ENCODE measurements at regions not wholly inside any gene's neighbourhood (a gene's known extent, or its start where the extent isn't known, plus 50 kb on each side); places are given as distances from the start of the nearest gene placed in this dataset.

- no peak for DNase-seq (ENCODE audit: low read depth)
These were observed 318.9 kb upstream of the JAG1 start for GRCh38 chr20:10992731-10993130.

- DNase-seq (ENCODE audit: low read depth), result no peak
These were observed 321.3 kb upstream of the JAG1 start for GRCh38 chr20:10994991-10995700.

- DNase-seq (ENCODE audit: low read depth), result no peak
These were observed 324.7 kb upstream of the JAG1 start for GRCh38 chr20:10998476-10998875.

DNA sequence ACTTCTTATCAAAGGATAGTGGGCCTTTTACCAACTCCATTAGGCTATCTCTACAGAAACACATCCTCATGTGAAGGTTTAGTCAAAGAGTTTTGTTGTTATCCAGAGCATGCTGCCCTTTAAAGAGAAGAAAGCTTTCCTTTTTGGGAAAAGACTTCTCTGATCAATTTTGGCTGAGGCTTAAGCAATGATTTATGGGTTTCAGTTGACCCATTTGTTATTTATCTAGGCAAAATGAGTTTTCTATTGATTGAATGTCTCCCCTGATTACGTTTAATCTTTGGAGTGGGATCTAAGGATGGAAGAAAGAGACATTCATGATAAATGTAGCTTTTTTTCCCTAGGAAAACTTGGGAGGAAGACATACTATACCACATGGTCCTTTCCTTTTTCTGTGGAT is 326.6 kb upstream of the JAG1 start:
- no peak for DNase-seq (ENCODE audit: low read depth)

DNA sequence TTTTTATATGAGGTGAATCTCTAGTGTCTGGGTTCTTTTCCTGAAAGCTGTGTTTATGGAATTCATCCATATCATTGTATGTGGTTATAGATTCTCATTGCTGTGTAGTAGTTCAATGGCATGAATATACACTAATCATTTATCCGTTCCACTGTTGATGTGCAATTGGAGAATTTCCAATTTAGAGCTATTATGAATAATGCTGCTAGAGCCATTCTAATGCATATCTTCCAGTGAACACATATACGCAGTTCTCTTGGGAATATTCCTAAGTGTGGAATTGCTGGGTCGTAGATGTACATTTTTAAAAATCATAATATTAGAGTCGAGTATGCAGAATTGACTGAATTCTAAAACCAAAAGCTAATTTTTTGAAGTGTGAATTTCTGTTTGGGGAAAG is 327.5 kb upstream of the JAG1 start:
- DNase-seq (ENCODE audit: low read depth), result no peak

GRCh38 chr20:11001764-11002540 is 328.2 kb upstream of the JAG1 start:
- no peak for DNase-seq (ENCODE audit: low read depth)

- DNase-seq (ENCODE audit: low read depth), result no peak
These were observed 329.5 kb upstream of the JAG1 start for GRCh38 chr20:11003341-11003740.

DNA sequence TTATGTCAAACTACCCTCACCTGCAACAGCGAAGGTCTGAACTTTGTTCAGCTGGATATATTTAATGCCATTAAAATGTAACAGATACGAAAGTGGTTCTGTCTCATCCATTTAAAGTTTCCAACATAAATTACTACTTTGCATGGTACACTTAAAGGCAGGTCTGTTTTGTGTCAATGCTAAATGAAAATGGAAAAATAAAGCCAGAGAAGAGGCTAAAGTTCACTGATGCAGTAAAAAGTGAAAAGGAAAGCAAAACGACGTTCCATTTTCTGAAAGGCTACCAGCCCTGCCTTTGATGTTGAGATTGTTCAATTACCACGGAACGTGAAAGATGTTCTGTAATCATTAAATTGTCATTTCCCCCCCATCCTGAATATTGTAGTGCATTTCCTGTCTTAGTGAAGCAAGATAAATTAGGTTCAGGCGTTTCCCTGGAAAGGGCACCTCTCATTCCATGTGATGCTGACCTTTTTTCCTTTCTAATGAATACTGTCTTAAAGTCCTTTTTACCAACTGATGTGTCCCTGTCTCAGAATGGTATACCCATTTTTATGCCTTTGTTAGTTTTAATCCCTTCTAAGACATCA is 334.7 kb upstream of the JAG1 start:
- no peak for DNase-seq (ENCODE audit: low read depth)

DNA sequence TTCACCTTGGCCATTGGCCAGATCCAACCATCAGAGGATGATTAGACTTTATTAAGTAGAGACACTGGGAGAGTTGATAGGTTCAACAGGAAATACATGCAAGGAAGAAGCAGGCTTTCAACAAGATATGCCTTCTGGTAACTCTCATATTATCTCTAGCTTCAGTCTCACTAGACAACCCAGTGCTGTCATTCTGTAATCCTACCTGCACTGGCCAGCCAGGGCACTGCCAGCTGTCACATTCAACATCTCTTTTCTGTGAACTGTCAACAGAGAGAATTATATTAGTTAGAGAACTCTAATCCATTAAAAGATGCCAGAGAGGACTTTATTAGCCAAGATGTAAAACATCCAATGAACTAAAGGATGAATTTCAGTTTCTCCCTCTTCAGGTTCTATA is 337.9 kb upstream of the JAG1 start:
- no peak for DNase-seq (ENCODE audit: low read depth)

DNA sequence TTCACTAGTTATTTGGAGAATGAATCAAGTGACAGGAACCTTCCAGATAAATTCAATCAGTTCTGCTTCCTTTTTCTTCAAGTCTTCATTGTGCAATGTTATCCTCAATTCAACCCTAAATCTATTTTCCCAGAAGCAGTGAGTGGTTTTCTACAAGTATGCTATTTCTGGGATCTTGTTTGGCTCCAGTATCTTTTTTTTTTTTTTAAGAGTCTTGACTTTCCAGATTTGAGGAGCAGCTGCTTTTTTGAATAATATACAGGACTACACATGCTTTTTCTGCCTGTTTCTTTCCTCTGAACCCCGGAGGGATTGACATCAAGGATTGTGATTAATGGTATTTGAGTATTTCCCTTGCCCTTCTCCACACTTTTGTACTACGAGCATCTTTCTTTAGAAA is 339.2 kb upstream of the JAG1 start:
- no peak for DNase-seq (ENCODE audit: low read depth)

- no peak for DNase-seq (ENCODE audit: low read depth)
These were observed 340.0 kb upstream of the JAG1 start for GRCh38 chr20:11013801-11014200.

DNA sequence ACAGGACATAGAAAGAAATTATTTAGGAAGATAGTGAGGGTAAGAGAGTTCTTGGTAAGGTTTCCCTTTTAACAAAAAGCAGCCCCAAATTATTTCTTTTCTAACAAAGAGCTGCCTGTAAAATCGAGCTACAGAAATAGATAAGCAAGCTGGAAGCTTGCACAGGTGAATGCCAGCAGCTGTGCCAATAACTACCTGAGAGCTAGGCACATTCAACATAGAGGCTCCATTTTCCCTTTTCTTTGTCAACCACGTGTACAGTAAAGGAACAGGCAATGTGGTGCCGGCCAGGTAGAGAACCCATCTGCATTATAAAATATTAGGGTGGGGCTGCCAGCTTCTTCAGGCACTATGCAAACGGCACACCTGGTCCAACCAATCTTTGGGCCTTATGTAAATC is 341.6 kb upstream of the JAG1 start:
- no peak for DNase-seq (ENCODE audit: low read depth)

- no peak for DNase-seq (ENCODE audit: low read depth)
These were observed 343.6 kb upstream of the JAG1 start for GRCh38 chr20:11017446-11017845.

DNA sequence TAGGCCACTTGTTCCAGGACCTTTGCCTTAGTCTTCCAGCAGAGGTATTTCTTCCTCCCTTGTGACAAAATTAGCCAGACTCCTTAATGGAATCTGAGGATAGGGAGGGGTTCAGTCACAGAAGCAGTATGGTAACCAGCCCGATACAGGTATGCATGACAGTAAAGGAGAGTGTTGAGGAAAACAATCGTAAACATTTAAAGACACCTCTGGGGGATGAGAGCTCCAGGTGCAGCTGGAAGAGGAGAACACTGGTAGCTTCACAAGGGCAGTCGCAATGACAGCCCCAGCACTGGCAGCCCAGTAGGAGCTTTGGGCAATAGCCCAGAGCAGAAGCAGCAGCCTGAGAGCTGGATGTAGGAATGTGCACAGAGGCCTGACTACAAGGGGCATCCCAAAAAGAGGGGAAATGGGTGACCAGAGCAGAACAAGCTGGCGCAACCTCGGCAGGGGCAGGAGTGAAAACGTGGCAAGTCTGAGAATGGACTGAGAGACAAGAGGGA is 344.9 kb upstream of the JAG1 start:
- DNase-seq (ENCODE audit: low read depth), result no peak

DNA sequence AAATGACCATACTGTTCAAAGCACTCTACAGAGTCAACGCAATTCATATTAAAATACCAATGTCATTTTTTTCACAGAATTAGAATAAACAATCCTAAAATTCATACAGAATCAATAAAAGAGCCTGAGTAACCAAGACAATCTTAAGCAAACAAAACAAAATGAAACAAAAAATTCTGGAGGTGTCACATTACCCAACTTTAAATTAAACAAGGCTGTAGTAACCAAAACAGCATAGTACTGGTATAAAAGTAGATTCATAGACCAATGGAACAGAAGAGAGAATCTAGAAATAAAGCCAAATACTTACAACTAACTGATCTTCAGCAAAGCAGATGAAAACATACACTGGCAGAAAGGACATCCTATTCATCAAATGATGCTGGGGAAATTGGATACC is 346.9 kb upstream of the JAG1 start:
- no peak for DNase-seq (ENCODE audit: low read depth)

DNA sequence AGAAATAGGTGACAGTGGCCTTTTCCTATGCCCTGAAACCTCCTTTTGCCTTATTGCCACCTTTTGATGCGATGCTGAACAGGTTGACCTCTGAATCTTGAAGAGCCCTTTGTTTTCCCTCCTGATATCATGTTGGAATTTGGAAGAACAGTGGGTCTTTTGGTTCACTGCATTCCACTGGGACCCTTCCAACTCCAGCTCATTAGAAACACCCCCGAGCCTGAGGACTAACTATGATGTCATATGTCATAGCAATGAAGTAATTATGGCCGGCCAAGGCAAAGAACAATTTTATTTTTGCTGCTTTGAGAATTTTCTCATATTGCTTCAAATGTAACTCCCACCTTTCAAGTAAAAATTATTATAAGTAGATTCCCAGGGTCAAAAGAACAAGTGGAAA is 353.4 kb upstream of the JAG1 start:
- no peak for DNase-seq (ENCODE audit: low read depth)

- no peak for DNase-seq (ENCODE audit: low read depth)
These were observed 356.6 kb upstream of the JAG1 start for GRCh38 chr20:11030351-11030750.

DNA sequence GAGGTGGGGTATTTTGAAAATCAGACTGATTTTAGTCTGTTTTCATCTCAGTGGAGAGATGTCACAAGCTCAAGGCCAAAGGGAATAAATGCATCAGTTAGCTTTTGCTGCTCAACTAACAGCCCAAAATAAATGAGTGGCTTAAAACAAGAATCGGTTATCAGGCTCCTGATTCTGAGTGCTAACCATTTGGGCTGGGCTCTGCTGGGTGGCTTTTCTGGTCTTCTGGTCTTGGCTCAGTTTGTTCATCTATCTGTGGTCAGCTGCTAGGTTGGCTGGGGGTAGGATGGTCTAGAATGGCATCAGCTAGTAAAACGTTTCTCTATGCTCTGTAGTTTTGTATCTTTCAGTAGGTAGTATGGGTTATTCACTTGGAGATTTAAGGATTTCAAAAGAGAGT is 357.5 kb upstream of the JAG1 start:
- no peak for DNase-seq (ENCODE audit: low read depth)

DNA sequence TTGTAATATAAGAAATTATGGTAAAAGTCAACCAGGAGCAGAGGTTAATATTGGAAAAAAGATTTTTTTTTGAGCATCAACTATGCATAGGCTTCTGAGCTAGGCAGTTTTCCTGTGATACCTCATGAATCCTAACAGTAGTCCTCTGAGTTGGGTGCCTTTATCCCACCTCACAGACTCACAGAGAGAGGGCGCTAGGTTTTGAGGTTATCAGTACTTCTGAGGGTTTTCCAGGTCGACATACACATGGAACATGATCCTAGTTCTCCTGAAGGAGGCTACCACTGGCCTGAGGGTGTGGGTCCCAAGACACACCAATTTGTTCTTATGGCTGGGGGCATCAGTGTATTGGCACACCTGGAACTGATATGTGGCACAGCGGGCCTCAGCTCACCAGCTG is 358.8 kb upstream of the JAG1 start:
- no peak for DNase-seq (ENCODE audit: low read depth)

GRCh38 chr20:11034025-11034424 is 360.2 kb upstream of the JAG1 start:
- no peak for DNase-seq (ENCODE audit: low read depth)

DNA sequence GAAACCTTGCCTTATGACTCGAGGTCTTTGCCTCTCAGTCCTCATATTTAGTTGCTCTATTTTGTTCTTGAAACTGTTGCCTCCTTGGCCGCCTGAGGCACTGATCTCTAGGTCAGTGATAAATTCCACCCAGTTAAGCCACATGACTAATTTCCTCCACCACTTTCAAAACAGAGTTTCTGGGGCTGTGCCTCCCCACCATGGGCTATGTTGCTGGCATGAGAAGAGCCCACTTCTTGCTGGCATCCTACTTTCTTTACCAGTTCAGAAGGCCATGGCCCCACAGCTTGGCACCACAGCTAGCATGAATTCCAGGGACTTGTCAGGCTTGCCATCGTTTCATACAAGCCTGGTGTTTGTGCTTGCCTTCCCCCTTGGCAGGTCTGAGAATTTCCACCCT is 361.4 kb upstream of the JAG1 start:
- no peak for DNase-seq (ENCODE audit: low read depth)

- DNase-seq (ENCODE audit: low read depth), result no peak
These were observed 367.6 kb upstream of the JAG1 start for GRCh38 chr20:11041396-11041795.

DNA sequence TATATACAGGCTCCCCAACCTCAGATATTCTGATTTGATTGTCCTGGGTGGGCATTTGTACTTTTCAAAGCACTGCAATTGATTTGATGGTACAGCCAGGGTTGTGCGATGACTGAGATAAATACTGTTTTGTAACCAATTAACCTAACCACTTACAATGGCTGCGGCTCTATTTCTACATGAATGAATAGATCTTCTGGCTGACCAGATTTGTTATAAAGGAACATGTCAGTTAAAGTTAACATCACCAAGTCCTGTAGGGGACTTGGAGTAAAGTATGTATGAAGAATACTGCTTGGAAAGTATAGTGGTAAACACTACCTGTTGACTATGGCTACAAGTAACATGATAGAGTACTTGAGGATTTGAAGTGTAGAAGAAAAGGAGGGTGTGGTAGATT is 369.2 kb upstream of the JAG1 start:
- DNase-seq (ENCODE audit: low read depth), result no peak
